ENCODE measurements at regions not wholly inside any gene's neighbourhood (a gene's known extent, or its start where the extent isn't known, plus 50 kb on each side); places are given as distances from the start of the nearest gene placed in this dataset.

- intact Hi-C loops (cut with DNase I): no loop called here
- 59 to 62% (median 61%) methylated on average over 6 of the region's 6 CpGs for WGBS, 3 donors
Observed at GRCh38 chr6:48176645-48177308, 65.8 kb upstream of the PTCHD4 start.

GRCh38 chr6:48169635-48170034, 58.6 kb upstream of the PTCHD4 start:
- Histone ChIP-seq H3K4me1 (no peaks in the 10 kb centered on the region), H3K4me3 (no peak overlapping the region), H3K9me3 (no peaks in the 10 kb centered on the region), H3K36me3 (ENCODE audit: insufficient read depth in 1 of 2, low read depth in 1 of 2) (no peaks in the 10 kb centered on the region), H3K27ac (no peak overlapping the region), H3K27me3 (ENCODE audit: insufficient read depth in 3 of 3, low read length in 2 of 3) (no peaks in the 10 kb centered on the region)
- no peak for TF ChIP-seq CTCF (IDR thresholded peaks at IDR 0.05)
- 88 to 89% (median 89%) methylated on average over 1 of the region's 1 CpG for WGBS, 3 donors
- no peak for ATAC-seq
- intact Hi-C loops (cut with DNase I): no loop called here
- DNase-seq: no peak

More at GRCh38 chr6:48176645-48177308, 65.8 kb upstream of the PTCHD4 start:
- DNase-seq (no peak), ATAC-seq (no peak)
- H3K36me3 ChIP-seq (ENCODE audit: insufficient read depth in 1 of 2, low read depth in 1 of 2): no peaks in the 10 kb centered on the region
- no peaks in the 10 kb centered on the region for H3K27me3 ChIP-seq (ENCODE audit: insufficient read depth in 3 of 3, low read length in 2 of 3)
- H3K4me3 ChIP-seq: no peak overlapping the region
- no peak for TF ChIP-seq CTCF (IDR thresholded peaks at IDR 0.05)
- H3K4me1 ChIP-seq: no peaks in the 10 kb centered on the region
- H3K9me3 ChIP-seq: no peaks in the 10 kb centered on the region
- H3K27ac ChIP-seq: no peak overlapping the region

Measured in psoas muscle (tissue), 7 donors.